ENCODE measurements at regions not wholly inside any gene's neighbourhood (a gene's known extent, or its start where the extent isn't known, plus 50 kb on each side); places are given as distances from the start of the nearest gene placed in this dataset.

DNA sequence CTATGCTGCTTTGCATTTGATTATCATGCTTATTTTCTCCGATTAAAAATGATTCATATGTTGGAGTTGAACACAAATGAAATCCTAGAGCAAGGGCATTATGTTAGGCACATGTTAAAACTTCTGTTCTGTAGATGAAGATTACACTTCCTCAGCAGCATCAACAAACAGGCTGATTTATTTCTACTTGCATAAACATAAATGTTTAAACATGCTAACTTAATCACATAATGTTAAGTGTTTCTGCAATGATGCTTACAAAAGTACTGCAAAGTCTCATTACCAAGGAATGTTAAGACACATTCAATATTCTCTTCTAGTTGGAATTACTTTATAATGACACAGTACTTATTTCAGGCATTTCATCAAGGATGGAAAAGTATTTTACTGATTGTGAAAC lies 770.8 kb downstream of the ANKRD7 start:
- Histone ChIP-seq H3K4ac (ENCODE audit: low read depth, low read length) (no peak overlapping the region), H2BK20ac (ENCODE audit: low read depth, low read length) (no peak overlapping the region), H4K20me1 (ENCODE audit: insufficient read depth, low read length) (no peaks in the 10 kb centered on the region), H3K18ac (ENCODE audit: low read depth, low read length) (no peak overlapping the region), H2BK5ac (ENCODE audit: low read depth, low read length, poor library complexity, severe bottlenecking) (no peak overlapping the region), H3K23ac (ENCODE audit: low read depth, low read length) (no peak overlapping the region), H3K56ac (ENCODE audit: extremely low read depth, insufficient read depth, low read length) (no peak overlapping the region), H3K9me3 (ENCODE audit: control insufficient read depth, insufficient read depth, low read length) (no peaks in the 10 kb centered on the region; the same call in 1 of the 2 replicates), H2AFZ (replicated peaks; ENCODE audit: low read length, poor library complexity) (no peak overlapping the region), H3K27ac (ENCODE audit: insufficient read depth, low read length) (no peak overlapping the region), H2BK15ac (ENCODE audit: low read depth, low read length) (no peak overlapping the region), H2AK5ac (ENCODE audit: low read depth, low read length) (no peak overlapping the region), H3K36me3 (ENCODE audit: control insufficient read depth, insufficient read depth, low read length) (no peaks in the 10 kb centered on the region), H3K4me1 (ENCODE audit: control insufficient read depth, insufficient read depth, low read length) (no peaks in the 10 kb centered on the region), H2BK120ac (ENCODE audit: low read depth, low read length) (no peak overlapping the region), H4K8ac (ENCODE audit: low read depth in 2 of 2, low read length in 2 of 2) (no peak overlapping the region), H3K4me2 (ENCODE audit: low read depth, low read length) (no peak overlapping the region), H2AK9ac (replicated peaks; ENCODE audit: low read depth, low read length, poor library complexity) (no peak overlapping the region), H4K91ac (ENCODE audit: insufficient read depth, low read depth, low read length) (no peak overlapping the region), H3K9me1 (ENCODE audit: insufficient read depth, low read length) (no peaks in the 10 kb centered on the region), H4K5ac (ENCODE audit: low read depth, low read length) (no peak overlapping the region), H3K14ac (replicated peaks; ENCODE audit: low read depth, low read length) (no peak overlapping the region), H3K9ac (ENCODE audit: low read depth, low read length) (no peak overlapping the region), H3K27me3 (ENCODE audit: control insufficient read depth, insufficient read depth, low read length) (no peaks in the 10 kb centered on the region), H3K4me3 (ENCODE audit: insufficient read depth, low read depth, low read length) (no peak overlapping the region), H3K79me1 (ENCODE audit: low read depth in 1 of 2, low read length in 2 of 2) (no peaks in the 10 kb centered on the region)
- TF ChIP-seq RAD21 (IDR thresholded peaks at IDR 0.05; ENCODE audit: low read length) (no peak), SMC3 (IDR thresholded peaks at IDR 0.05; ENCODE audit: low read depth, low read length) (no peak), BHLHE40 (IDR thresholded peaks at IDR 0.05; ENCODE audit: low read depth, low read length) (peak; percentile 33; the same call in 1 of the 2 replicates), CHD1 (IDR thresholded peaks at IDR 0.05; ENCODE audit: low read depth, low read length) (no peak), MXI1 (IDR thresholded peaks at IDR 0.05; ENCODE audit: borderline replicate concordance, low read depth, low read length) (no peak), RFX5 (IDR thresholded peaks at IDR 0.05; ENCODE audit: low read depth, low read length) (no peak), MAZ (IDR thresholded peaks at IDR 0.05; ENCODE audit: borderline replicate concordance, low read depth, low read length) (no peak), POLR2A (IDR thresholded peaks at IDR 0.05; ENCODE audit: low read depth, low read length) (no peak), RCOR1 (IDR thresholded peaks at IDR 0.05; ENCODE audit: insufficient replicate concordance, low read length) (no peak), FOS (IDR thresholded peaks at IDR 0.05; ENCODE audit: low read depth, low read length) (no peak), CEBPB (IDR thresholded peaks at IDR 0.05; ENCODE audit: low read depth, low read length) (0 out of 2 replicates have a peak, but pooled peaks have one; percentile 17)
- TF ChIP-seq, protein P1, sequence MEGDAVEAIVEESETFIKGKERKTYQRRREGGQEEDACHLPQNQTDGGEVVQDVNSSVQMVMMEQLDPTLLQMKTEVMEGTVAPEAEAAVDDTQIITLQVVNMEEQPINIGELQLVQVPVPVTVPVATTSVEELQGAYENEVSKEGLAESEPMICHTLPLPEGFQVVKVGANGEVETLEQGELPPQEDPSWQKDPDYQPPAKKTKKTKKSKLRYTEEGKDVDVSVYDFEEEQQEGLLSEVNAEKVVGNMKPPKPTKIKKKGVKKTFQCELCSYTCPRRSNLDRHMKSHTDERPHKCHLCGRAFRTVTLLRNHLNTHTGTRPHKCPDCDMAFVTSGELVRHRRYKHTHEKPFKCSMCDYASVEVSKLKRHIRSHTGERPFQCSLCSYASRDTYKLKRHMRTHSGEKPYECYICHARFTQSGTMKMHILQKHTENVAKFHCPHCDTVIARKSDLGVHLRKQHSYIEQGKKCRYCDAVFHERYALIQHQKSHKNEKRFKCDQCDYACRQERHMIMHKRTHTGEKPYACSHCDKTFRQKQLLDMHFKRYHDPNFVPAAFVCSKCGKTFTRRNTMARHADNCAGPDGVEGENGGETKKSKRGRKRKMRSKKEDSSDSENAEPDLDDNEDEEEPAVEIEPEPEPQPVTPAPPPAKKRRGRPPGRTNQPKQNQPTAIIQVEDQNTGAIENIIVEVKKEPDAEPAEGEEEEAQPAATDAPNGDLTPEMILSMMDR (conservative IDR thresholded peaks at IDR 0.05; ENCODE audit: low read depth, low read length): no peak
- TF ChIP-seq, protein P2, sequence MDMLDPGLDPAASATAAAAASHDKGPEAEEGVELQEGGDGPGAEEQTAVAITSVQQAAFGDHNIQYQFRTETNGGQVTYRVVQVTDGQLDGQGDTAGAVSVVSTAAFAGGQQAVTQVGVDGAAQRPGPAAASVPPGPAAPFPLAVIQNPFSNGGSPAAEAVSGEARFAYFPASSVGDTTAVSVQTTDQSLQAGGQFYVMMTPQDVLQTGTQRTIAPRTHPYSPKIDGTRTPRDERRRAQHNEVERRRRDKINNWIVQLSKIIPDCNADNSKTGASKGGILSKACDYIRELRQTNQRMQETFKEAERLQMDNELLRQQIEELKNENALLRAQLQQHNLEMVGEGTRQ (IDR thresholded peaks at IDR 0.05; ENCODE audit: low read depth, low read length): no peak
- TF ChIP-seq, protein P3, sequence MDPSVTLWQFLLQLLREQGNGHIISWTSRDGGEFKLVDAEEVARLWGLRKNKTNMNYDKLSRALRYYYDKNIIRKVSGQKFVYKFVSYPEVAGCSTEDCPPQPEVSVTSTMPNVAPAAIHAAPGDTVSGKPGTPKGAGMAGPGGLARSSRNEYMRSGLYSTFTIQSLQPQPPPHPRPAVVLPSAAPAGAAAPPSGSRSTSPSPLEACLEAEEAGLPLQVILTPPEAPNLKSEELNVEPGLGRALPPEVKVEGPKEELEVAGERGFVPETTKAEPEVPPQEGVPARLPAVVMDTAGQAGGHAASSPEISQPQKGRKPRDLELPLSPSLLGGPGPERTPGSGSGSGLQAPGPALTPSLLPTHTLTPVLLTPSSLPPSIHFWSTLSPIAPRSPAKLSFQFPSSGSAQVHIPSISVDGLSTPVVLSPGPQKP (IDR thresholded peaks at IDR 0.05; ENCODE audit: borderline replicate concordance, low read depth, low read length): no peak
- BruUV-seq (replicated peaks): no TSS peak
- ChIA-PET CTCF (no interaction called here), POLR2A (ENCODE audit: unreplicated experiment) (no interaction called here)
- ATAC-seq (ENCODE audit: low read depth) (peak; percentile 88), DNase-seq (peak; percentile 10)
- no CpG with 5 or more reads among the region's 1 CpG for WGBS, 2 experiments (ENCODE audit: extremely low coverage in 2 of 2, insufficient read length in 1 of 2)
- dilution Hi-C loops (cut with HindIII; ENCODE audit: low sequenced_read_pairs, unreplicated experiment) (no loop called here), intact Hi-C loops (cut with micrococcal nuclease) (no loop called here), in situ Hi-C loops (cut with MboI; ENCODE audit: low sequenced_read_pairs) (no loop called here)

Measured in IMR-90 (cell line).